ENCODE measurements at regions not wholly inside any gene's neighbourhood (a gene's known extent, or its start where the extent isn't known, plus 50 kb on each side); places are given as distances from the start of the nearest gene placed in this dataset.

GRCh38 chr13:95496485-95496884 is 56.0 kb upstream of the CLDN10 start:
- H3K9ac ChIP-seq (ENCODE audit: insufficient read length, low read depth) = no peak overlapping the region
- no peaks in the 10 kb centered on the region for H3K36me3 ChIP-seq (ENCODE audit: insufficient read depth, insufficient read length, low read length)
- peaks cover 16% of the 10 kb centered on the region; the same call in 1 of the 2 replicates for H3K9me3 ChIP-seq (ENCODE audit: insufficient read depth, low read length)
- H3K27me3 ChIP-seq (ENCODE audit: insufficient read depth, insufficient read length) = no peaks in the 10 kb centered on the region
- no peak for DNase-seq (ENCODE audit: low read depth, low spot score)
- peaks cover 3% of the 10 kb centered on the region for H3K4me1 ChIP-seq (ENCODE audit: insufficient read depth, insufficient read length)
- H3K4me3 ChIP-seq (ENCODE audit: insufficient read length, low read depth) = no peak overlapping the region
- TF ChIP-seq YY1 (IDR thresholded peaks at IDR 0.05; ENCODE audit: insufficient read depth, insufficient read length) (no peak), SUZ12 (IDR thresholded peaks at IDR 0.05; ENCODE audit: extremely low read depth, insufficient read depth, insufficient read length) (no peak), ZNF274 (IDR thresholded peaks at IDR 0.05; ENCODE audit: low read depth, low read length) (no peak)

- no peak for TF ChIP-seq ZNF274 (IDR thresholded peaks at IDR 0.05; ENCODE audit: low read depth, low read length)
- no peak for TF ChIP-seq YY1 (IDR thresholded peaks at IDR 0.05; ENCODE audit: insufficient read depth, insufficient read length)
- TF ChIP-seq SUZ12 (IDR thresholded peaks at IDR 0.05; ENCODE audit: extremely low read depth, insufficient read depth, insufficient read length) = no peak
- Histone ChIP-seq H3K9me3 (ENCODE audit: insufficient read depth, low read length) (peaks cover 25% of the 10 kb centered on the region; the same call in 1 of the 2 replicates), H3K27me3 (ENCODE audit: insufficient read depth, insufficient read length) (no peaks in the 10 kb centered on the region), H3K4me3 (ENCODE audit: insufficient read length, low read depth) (no peak overlapping the region), H3K36me3 (ENCODE audit: insufficient read depth, insufficient read length, low read length) (no peaks in the 10 kb centered on the region), H3K4me1 (ENCODE audit: insufficient read depth, insufficient read length) (peaks cover 3% of the 10 kb centered on the region), H3K9ac (ENCODE audit: insufficient read length, low read depth) (no peak overlapping the region)
- DNase-seq (ENCODE audit: low read depth, low spot score) = no peak
Observed at GRCh38 chr13:95497381-95497807, 55.1 kb upstream of the CLDN10 start.

- DNase-seq (ENCODE audit: low read depth, low spot score) = no peak
- TF ChIP-seq YY1 (IDR thresholded peaks at IDR 0.05; ENCODE audit: insufficient read depth, insufficient read length) = no peak
- TF ChIP-seq ZNF274 (IDR thresholded peaks at IDR 0.05; ENCODE audit: low read depth, low read length) = no peak
- TF ChIP-seq SUZ12 (IDR thresholded peaks at IDR 0.05; ENCODE audit: extremely low read depth, insufficient read depth, insufficient read length) = no peak
- Histone ChIP-seq H3K4me3 (ENCODE audit: insufficient read length, low read depth) (no peak overlapping the region), H3K36me3 (ENCODE audit: insufficient read depth, insufficient read length, low read length) (no peaks in the 10 kb centered on the region), H3K4me1 (ENCODE audit: insufficient read depth, insufficient read length) (peaks cover 3% of the 10 kb centered on the region), H3K27me3 (ENCODE audit: insufficient read depth, insufficient read length) (no peaks in the 10 kb centered on the region), H3K9ac (ENCODE audit: insufficient read length, low read depth) (no peak overlapping the region), H3K9me3 (ENCODE audit: insufficient read depth, low read length) (peaks cover 25% of the 10 kb centered on the region; the same call in 1 of the 2 replicates)
Observed at GRCh38 chr13:95498886-95499285, 53.6 kb upstream of the CLDN10 start.

GRCh38 chr13:95499811-95500712 is 52.5 kb upstream of the CLDN10 start:
- H3K9ac ChIP-seq (ENCODE audit: insufficient read length, low read depth) = no peak overlapping the region
- TF ChIP-seq SUZ12 (IDR thresholded peaks at IDR 0.05; ENCODE audit: extremely low read depth, insufficient read depth, insufficient read length) (no peak), YY1 (IDR thresholded peaks at IDR 0.05; ENCODE audit: insufficient read depth, insufficient read length) (no peak), ZNF274 (IDR thresholded peaks at IDR 0.05; ENCODE audit: low read depth, low read length) (no peak)
- no peak overlapping the region for H3K4me3 ChIP-seq (ENCODE audit: insufficient read length, low read depth)
- H3K4me1 ChIP-seq (ENCODE audit: insufficient read depth, insufficient read length) = peaks cover 5% of the 10 kb centered on the region
- no peaks in the 10 kb centered on the region for H3K36me3 ChIP-seq (ENCODE audit: insufficient read depth, insufficient read length, low read length)
- no peaks in the 10 kb centered on the region for H3K27me3 ChIP-seq (ENCODE audit: insufficient read depth, insufficient read length)
- DNase-seq (ENCODE audit: low read depth, low spot score) = peak; percentile 51
- H3K9me3 ChIP-seq (ENCODE audit: insufficient read depth, low read length) = peaks cover 25% of the 10 kb centered on the region; the same call in 1 of the 2 replicates

GRCh38 chr13:95502216-95502615 is 50.3 kb upstream of the CLDN10 start:
- no peak overlapping the region for H3K9ac ChIP-seq (ENCODE audit: insufficient read length, low read depth)
- H3K4me3 ChIP-seq (ENCODE audit: insufficient read length, low read depth) = no peak overlapping the region
- H3K27me3 ChIP-seq (ENCODE audit: insufficient read depth, insufficient read length) = no peaks in the 10 kb centered on the region
- TF ChIP-seq YY1 (IDR thresholded peaks at IDR 0.05; ENCODE audit: insufficient read depth, insufficient read length) (no peak), ZNF274 (IDR thresholded peaks at IDR 0.05; ENCODE audit: low read depth, low read length) (no peak), SUZ12 (IDR thresholded peaks at IDR 0.05; ENCODE audit: extremely low read depth, insufficient read depth, insufficient read length) (no peak)
- peaks cover 12% of the 10 kb centered on the region for H3K4me1 ChIP-seq (ENCODE audit: insufficient read depth, insufficient read length)
- H3K36me3 ChIP-seq (ENCODE audit: insufficient read depth, insufficient read length, low read length) = no peaks in the 10 kb centered on the region
- peaks cover 13% of the 10 kb centered on the region; the same call in 1 of the 2 replicates for H3K9me3 ChIP-seq (ENCODE audit: insufficient read depth, low read length)
- no peak for DNase-seq (ENCODE audit: low read depth, low spot score)

Measured in NT2/D1 (cell line).